GM08714 (cell line): ENCODE measurements at regions not wholly inside any gene's neighbourhood (a gene's known extent, or its start where the extent isn't known, plus 50 kb on each side); places are given as distances from the start of the nearest gene placed in this dataset.
A peak's percentile ranks its signal among the peaks of the same experiment; 100 is the strongest.
"Not testable (repeated sequence)": the region's sequence is repeated elsewhere in the genome, so short reads cannot be mapped to it uniquely, and the experiment has no call there.

Source experiments
- H3K4me3 ChIP-seq: fragments of 200-500 bp; sonication (Bioruptor generic); 2 replicates; pipeline ENCODE4 v1.5.1; 2014; ENCODE audit warnings: mild to moderate bottlenecking, low read length, inconsistent platforms
- ZNF274 ChIP-seq: IDR thresholded peaks from 2 replicates; pipeline ENCODE4 v1.6.1; 2012; ENCODE audit warnings: mild to moderate bottlenecking, low read depth, low read length

- no peak overlapping the region for H3K4me3 ChIP-seq
- no peak for TF ChIP-seq ZNF274
Measured at GRCh38 chr11:110347660-110348059, 51.2 kb upstream of the RDX start.

DNA sequence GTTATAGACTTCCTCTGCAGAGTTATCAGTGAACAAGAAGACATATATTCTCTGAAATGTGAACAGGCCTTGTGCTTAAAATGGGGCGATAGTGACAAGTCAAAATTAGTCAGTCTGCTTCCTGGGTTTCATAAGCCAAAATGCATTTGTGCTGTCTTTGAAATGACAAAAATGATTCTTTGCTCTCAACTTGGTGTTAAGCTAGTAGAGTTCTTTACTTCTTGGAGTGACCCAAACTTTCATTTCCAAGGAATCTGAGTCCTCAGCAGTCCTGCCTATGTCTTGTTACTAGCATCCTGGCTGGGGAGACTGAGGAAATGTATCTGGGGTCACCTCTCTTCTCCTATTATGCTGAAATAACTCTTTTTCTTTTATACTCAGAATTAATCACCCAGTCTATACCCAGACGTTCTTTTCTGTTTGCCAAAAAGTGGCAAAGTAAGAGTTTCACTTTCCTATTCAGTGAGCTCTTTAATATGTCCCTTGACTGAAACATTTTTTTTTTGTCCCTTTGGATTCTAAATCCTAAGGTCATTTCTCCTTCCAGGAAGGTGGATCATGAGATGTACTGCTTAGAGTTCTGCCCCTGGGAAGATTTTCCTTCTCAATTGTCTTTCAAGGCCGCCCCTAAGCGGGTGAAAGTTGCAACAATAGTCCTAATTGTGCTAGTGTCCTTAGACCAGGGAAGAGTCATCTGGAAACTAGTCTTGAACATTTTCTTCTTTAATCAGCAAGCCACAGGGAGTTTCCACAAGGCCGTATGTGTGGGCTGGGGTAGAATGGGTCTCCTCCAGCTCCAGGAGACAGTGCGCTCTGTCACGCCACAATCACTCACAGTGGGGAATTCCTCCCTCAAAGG is 53.0 kb upstream of the RDX start:
- TF ChIP-seq ZNF274, result no peak

GRCh38 chr11:110349997-110350383 is 53.6 kb upstream of the RDX start:
- not testable (repeated sequence) for H3K4me3 ChIP-seq

More for the DNA sequence above, 53.0 kb upstream of the RDX start:
- peak overlapping the region; percentile 22; the same call in 1 of the 2 replicates for H3K4me3 ChIP-seq

GRCh38 chr11:110355011-110355744 is 58.8 kb upstream of the RDX start:
- TF ChIP-seq ZNF274, result no peak
- H3K4me3 ChIP-seq, result no peak overlapping the region

- no peak overlapping the region for H3K4me3 ChIP-seq
- TF ChIP-seq ZNF274, result no peak
Measured at GRCh38 chr11:110356762-110357671, 60.6 kb upstream of the RDX start.

GRCh38 chr11:110358336-110358735 is 61.9 kb upstream of the RDX start:
- H3K4me3 ChIP-seq, result no peak overlapping the region
- TF ChIP-seq ZNF274, result no peak

- H3K4me3 ChIP-seq, result not testable (repeated sequence)
Measured at GRCh38 chr11:110360781-110361408, 64.5 kb upstream of the RDX start.

GRCh38 chr11:110362971-110363509 is 66.6 kb upstream of the RDX start:
- peak overlapping the region; percentile 54; the same call in 1 of the 2 replicates for H3K4me3 ChIP-seq
- TF ChIP-seq ZNF274, result no peak

DNA sequence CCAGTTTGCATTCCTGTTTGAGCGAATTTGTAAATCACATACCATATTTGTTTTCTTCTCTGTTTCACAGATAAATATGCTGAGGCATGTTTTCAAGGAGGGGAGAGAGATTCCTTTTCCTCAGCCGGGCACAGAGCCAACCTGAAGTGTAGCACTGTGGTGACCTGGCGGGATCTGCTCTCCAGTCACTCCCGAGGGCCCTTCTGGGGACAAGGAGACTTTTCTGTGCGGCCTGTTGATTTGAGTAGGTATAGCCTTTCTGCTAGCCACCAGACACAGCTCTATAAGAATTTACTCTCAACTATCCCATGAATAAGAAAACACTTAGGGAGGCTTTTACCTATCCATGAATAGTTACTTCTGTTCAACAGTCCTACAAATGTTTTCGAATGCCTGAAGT is 63.5 kb upstream of the FDX1 start:
- no peak overlapping the region for H3K4me3 ChIP-seq
- no peak for TF ChIP-seq ZNF274

DNA sequence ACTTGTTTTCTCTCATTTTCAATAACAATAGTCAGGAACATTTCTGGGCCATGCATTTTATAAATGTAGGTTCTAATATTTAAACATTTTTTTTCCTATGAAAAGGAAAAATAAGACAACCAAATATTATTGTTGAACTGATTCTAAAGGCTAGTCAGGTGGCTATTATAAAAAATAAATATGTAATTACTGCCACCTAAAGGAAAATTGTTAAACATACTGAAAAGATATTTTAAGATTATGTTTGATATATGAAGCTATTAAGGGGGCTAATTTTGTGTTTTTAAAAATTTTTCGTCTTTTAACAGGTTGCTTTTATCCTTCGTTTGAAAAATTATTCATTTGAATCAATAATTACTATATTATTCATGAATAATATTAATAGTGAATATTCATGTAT is 62.2 kb upstream of the FDX1 start:
- no peak overlapping the region for H3K4me3 ChIP-seq
- TF ChIP-seq ZNF274, result no peak

- no peak for TF ChIP-seq ZNF274
- no peak overlapping the region for H3K4me3 ChIP-seq
Measured at GRCh38 chr11:110371084-110371483, 58.7 kb upstream of the FDX1 start.

- no peak overlapping the region; the same call in 1 of the 2 replicates for H3K4me3 ChIP-seq
- TF ChIP-seq ZNF274, result no peak
Measured at GRCh38 chr11:110373051-110373702, 56.6 kb upstream of the FDX1 start.

DNA sequence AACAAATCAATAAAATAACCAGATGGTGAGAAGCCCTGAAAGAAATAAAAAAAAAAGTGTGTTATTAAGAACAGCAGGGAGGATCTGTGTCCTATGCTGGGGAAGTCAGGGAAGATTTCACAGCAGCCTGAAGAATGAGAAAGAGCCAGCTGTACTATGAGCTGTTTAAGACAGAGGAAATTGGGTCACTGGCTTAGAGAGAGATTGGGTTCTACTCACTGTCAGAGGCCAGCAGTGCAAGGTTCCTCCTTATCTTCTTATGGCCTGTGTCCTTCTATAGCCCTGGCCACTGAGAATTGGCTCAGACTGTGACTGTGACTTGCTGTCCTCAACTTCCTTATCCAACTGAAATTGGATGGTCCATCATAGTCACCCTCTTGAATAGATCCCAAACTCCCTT is 54.8 kb upstream of the FDX1 start:
- H3K4me3 ChIP-seq, result no peak overlapping the region
- no peak for TF ChIP-seq ZNF274
